H9 (cell line): ENCODE measurements at regions not wholly inside any gene's neighbourhood (a gene's known extent, or its start where the extent isn't known, plus 50 kb on each side); places are given as distances from the start of the nearest gene placed in this dataset.

Experiments
- DNase-seq: peaks from one replicate; pipeline ENCODE4 v3.0.0-alpha.2; 2017
- H2AFZ ChIP-seq: one replicate; pipeline ENCODE4 v1.6.1; 2013; ENCODE audit warnings: mild to moderate bottlenecking, low read length, control low read depth, moderate library complexity
- H2AK5ac ChIP-seq: 2 replicates; pipeline ENCODE4 v1.6.1; 2013; ENCODE audit warnings: low read length, control low read depth, mixed read lengths; ENCODE audit not compliant: insufficient read length
- H2BK120ac ChIP-seq: one replicate; pipeline ENCODE4 v1.6.1; 2013; ENCODE audit warnings: low read depth, mild to moderate bottlenecking, low read length, control low read depth, inconsistent platforms; ENCODE audit not compliant: poor library complexity, severe bottlenecking
- H2BK12ac ChIP-seq: 2 replicates; pipeline ENCODE4 v1.6.1; 2013; ENCODE audit warnings: low read length, control low read depth, mixed read lengths, low read depth; ENCODE audit not compliant: insufficient read length
- H2BK15ac ChIP-seq: 2 replicates; pipeline ENCODE4 v1.6.1; 2013; ENCODE audit warnings: low read depth, low read length, control low read depth
- H2BK20ac ChIP-seq: one replicate; pipeline ENCODE4 v1.6.1; 2013; ENCODE audit warnings: low read depth, mild to moderate bottlenecking, low read length, control low read depth, inconsistent platforms; ENCODE audit not compliant: poor library complexity, severe bottlenecking
- H2BK5ac ChIP-seq: 2 replicates; pipeline ENCODE4 v1.6.1; 2013; ENCODE audit warnings: low read length, control low read depth, mixed read lengths; ENCODE audit not compliant: insufficient read length
- H3K14ac ChIP-seq: 2 replicates; pipeline ENCODE4 v1.6.1; 2013; ENCODE audit warnings: low read length, control low read depth; ENCODE audit not compliant: insufficient read depth
- H3K18ac ChIP-seq: 2 replicates; pipeline ENCODE4 v1.6.1; 2013; ENCODE audit warnings: low read depth, mild to moderate bottlenecking, mixed read lengths, low read length, control low read depth; ENCODE audit not compliant: insufficient read length
- H3K23ac ChIP-seq: 2 replicates; pipeline ENCODE4 v1.6.1; 2013; ENCODE audit warnings: low read length, control low read depth, mixed read lengths, low read depth; ENCODE audit not compliant: insufficient read length
- H3K23me2 ChIP-seq: 2 replicates; pipeline ENCODE4 v1.6.1; 2013; ENCODE audit warnings: low read depth, mild to moderate bottlenecking, mixed read lengths, low read length, control low read depth; ENCODE audit not compliant: insufficient read length, poor library complexity, severe bottlenecking
- H3K27ac ChIP-seq: 2 replicates; pipeline ENCODE4 v1.5.1; 2013; ENCODE audit warnings: low read length, control low read depth, mixed read lengths, low read depth; ENCODE audit not compliant: insufficient read length
- H3K27me3 ChIP-seq: 2 replicates; pipeline ENCODE4 v1.6.1; 2013; ENCODE audit warnings: low read length, control low read depth, inconsistent platforms; ENCODE audit not compliant: insufficient read depth
- H3K4ac ChIP-seq: 2 replicates; pipeline ENCODE4 v1.6.1; 2013; ENCODE audit warnings: low read depth, mild to moderate bottlenecking, control low read depth, inconsistent platforms, low read length, moderate library complexity
- H3K4me1 ChIP-seq: 2 replicates; pipeline ENCODE4 v1.6.1; 2013; ENCODE audit warnings: low read length, control low read depth, inconsistent platforms; ENCODE audit not compliant: insufficient read depth
- H3K4me2 ChIP-seq: 2 replicates; pipeline ENCODE4 v1.6.1; 2013; ENCODE audit warnings: low read length, control low read depth, mixed read lengths; ENCODE audit not compliant: insufficient read length, insufficient read depth
- H3K56ac ChIP-seq: 2 replicates; pipeline ENCODE4 v1.6.1; 2013; ENCODE audit warnings: low read depth, mild to moderate bottlenecking, mixed read lengths, low read length, control low read depth; ENCODE audit not compliant: insufficient read length
- H3K79me1 ChIP-seq: 2 replicates; pipeline ENCODE4 v1.6.1; 2013; ENCODE audit warnings: low read depth, mild to moderate bottlenecking, moderate library complexity, low read length, control low read depth, inconsistent platforms; ENCODE audit not compliant: insufficient read depth, poor library complexity, severe bottlenecking
- H3K79me2 ChIP-seq: 2 replicates; pipeline ENCODE4 v1.6.1; 2013; ENCODE audit warnings: low read length, control low read depth, inconsistent platforms; ENCODE audit not compliant: insufficient read depth
- H3K9ac ChIP-seq: 2 replicates; pipeline ENCODE4 v1.6.1; 2013; ENCODE audit warnings: low read length, control low read depth, mixed read lengths; ENCODE audit not compliant: insufficient read length; ENCODE audit errors: extremely low read depth
- H3K9me3 ChIP-seq: one replicate; pipeline ENCODE4 v1.6.1; 2013; ENCODE audit warnings: low read depth, low read length, inconsistent platforms; ENCODE audit not compliant: control insufficient read depth
- H3T11ph ChIP-seq: one replicate; pipeline ENCODE4 v1.6.1; 2013; ENCODE audit warnings: mild to moderate bottlenecking, low read length, control low read depth, inconsistent platforms
- H4K20me1 ChIP-seq: one replicate; pipeline ENCODE4 v1.6.1; 2013; ENCODE audit not compliant: control insufficient read depth, insufficient read length, insufficient read depth
- H4K5ac ChIP-seq: 2 replicates; pipeline ENCODE4 v1.6.1; 2013; ENCODE audit warnings: low read depth, mild to moderate bottlenecking, mixed read lengths, low read length, control low read depth; ENCODE audit not compliant: insufficient read length
- H4K8ac ChIP-seq: replicated peaks from 2 replicates; pipeline ENCODE4 v1.6.1; 2013; ENCODE audit warnings: low read length, control low read depth, mixed read lengths, low read depth; ENCODE audit not compliant: insufficient read length
- H4K91ac ChIP-seq: 2 replicates; pipeline ENCODE4 v1.6.1; 2013; ENCODE audit warnings: low read depth, mild to moderate bottlenecking, moderate library complexity, mixed read lengths, low read length, control low read depth; ENCODE audit not compliant: insufficient read length
- H3K27ac Mint-ChIP-seq, 3 experiments: 2 replicates in 2 of 3; 3 replicates in 1 of 3; pipeline ENCODE4 v1.8.0; 2020 to 2021; ENCODE audit warnings: mixed read lengths in 3 of 3, mild to moderate bottlenecking in 1 of 3, moderate library complexity in 1 of 3
- H3K27me3 Mint-ChIP-seq: 2 replicates; pipeline ENCODE4 v1.8.0; 2021; ENCODE audit warnings: low read depth, mild to moderate bottlenecking, moderate library complexity, mixed read lengths
- H3K36me3 Mint-ChIP-seq, 3 experiments: 2 replicates in 2 of 3; 3 replicates in 1 of 3; pipeline ENCODE4 v1.8.0; 2020 to 2021; ENCODE audit warnings: low read depth in 3 of 3, mixed read lengths in 3 of 3; ENCODE audit not compliant: insufficient read depth in 1 of 3
- H3K4me1 Mint-ChIP-seq, 2 experiments: 2 replicates each; pipeline ENCODE4 v1.8.0; 2020; ENCODE audit warnings: mixed read lengths in 2 of 2
- H3K4me3 Mint-ChIP-seq, 2 experiments: 2 replicates in 1 of 2; 3 replicates in 1 of 2; pipeline ENCODE4 v1.8.0; 2020 to 2021; ENCODE audit warnings: mild to moderate bottlenecking in 2 of 2, mixed read lengths in 2 of 2, moderate library complexity in 1 of 2
- H3K9me3 Mint-ChIP-seq, 2 experiments: 2 replicates in 1 of 2; 3 replicates in 1 of 2; pipeline ENCODE4 v1.8.0; 2020; ENCODE audit warnings: mild to moderate bottlenecking in 2 of 2, mixed read lengths in 2 of 2, moderate library complexity in 1 of 2
- WGBS: extraction: QIAGEN DNeasy Blood & Tissue Kit; methylation state at CpG from one replicate; pipeline ENCODE4 v1.1.7; 2013; ENCODE audit warnings: missing lambda C conversion rate, low lambda C conversion rate, mixed read lengths; ENCODE audit not compliant: insufficient read length; ENCODE audit errors: extremely low coverage; 5-methylcytosine and 5-hydroxymethylcytosine counted together
- TF ChIP-seq, protein P1 (sequence below): fragments of 200-600 bp; sonication (generic); conservative IDR thresholded peaks from 3 replicates; pipeline ENCODE4 v1.8.0; 2021; ENCODE audit warnings: antibody characterized with exemption, mild to moderate bottlenecking

DNA sequence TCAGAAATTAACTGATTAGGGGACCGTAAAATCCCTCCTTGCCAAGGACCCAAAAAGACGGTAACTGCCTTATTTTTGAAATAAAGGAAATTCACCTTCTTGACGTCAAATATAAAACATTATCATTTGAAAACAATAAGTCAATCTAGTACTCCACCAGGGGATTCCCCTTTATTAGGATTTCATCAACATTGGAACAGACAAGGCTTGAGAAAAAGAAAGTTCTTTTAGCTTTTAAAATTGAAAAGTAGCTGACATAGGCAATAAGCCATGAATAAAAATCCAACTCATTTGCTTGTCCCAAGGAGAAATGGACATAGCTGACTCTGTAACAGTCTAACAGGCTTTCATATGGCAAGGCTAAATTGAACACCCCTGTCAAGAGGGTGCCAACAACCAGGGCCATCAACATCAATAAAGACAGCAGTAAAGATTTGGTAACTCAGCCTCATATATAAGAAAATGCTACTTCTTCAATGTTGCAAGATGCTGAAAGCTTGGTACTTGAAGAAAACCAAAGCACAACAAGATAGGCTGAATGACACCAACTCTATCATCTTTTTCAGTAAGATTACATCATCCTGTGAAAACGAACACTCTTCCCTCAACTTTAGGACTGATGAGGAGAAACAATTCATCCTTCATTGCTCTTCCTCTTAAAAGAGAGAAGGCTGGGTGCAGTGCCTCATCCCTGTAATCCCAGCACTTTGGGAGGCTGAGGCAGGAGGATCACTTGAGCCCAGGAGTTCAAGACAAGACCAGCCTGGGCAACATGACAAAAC lies 121.0 kb upstream of the PRDM1 start:
- Mint-ChIP-seq H3K27me3 (peaks cover 2% of the 10 kb centered on the region), H3K9me3 (no peaks in the 10 kb centered on the region), H3K4me1 (peaks cover 9 to 12% of the 10 kb centered on the region in 2 experiments; a peak in 3 of 4 replicates), H3K36me3 (no peaks in the 10 kb centered on the region; a peak in 1 of 7 replicates), H3K27ac (no peak overlapping the region), H3K4me3 (no peak overlapping the region)
- Histone ChIP-seq H2AFZ (no peak overlapping the region), H2BK15ac (no peak overlapping the region), H3K9ac (no peak overlapping the region), H3K4ac (no peak overlapping the region), H3T11ph (no peak overlapping the region), H3K27me3 (no peaks in the 10 kb centered on the region), H3K79me2 (no peaks in the 10 kb centered on the region), H2BK12ac (no peak overlapping the region), H4K20me1 (no peaks in the 10 kb centered on the region), H3K9me3 (no peaks in the 10 kb centered on the region), H3K23ac (no peak overlapping the region), H3K27ac (no peak overlapping the region), H3K18ac (no peak overlapping the region), H2BK5ac (no peak overlapping the region), H3K79me1 (no peaks in the 10 kb centered on the region), H2AK5ac (no peak overlapping the region), H3K23me2 (no peaks in the 10 kb centered on the region), H3K4me2 (no peak overlapping the region), H4K5ac (no peak overlapping the region), H3K56ac (no peak overlapping the region), H2BK20ac (no peak overlapping the region), H3K4me1 (no peaks in the 10 kb centered on the region), H3K14ac (no peak overlapping the region), H4K8ac (no peak overlapping the region), H4K91ac (no peak overlapping the region), H2BK120ac (no peak overlapping the region)
- no CpG with 5 or more reads among the region's 4 CpGs for WGBS
- no peak for DNase-seq
- TF ChIP-seq, protein P1, sequence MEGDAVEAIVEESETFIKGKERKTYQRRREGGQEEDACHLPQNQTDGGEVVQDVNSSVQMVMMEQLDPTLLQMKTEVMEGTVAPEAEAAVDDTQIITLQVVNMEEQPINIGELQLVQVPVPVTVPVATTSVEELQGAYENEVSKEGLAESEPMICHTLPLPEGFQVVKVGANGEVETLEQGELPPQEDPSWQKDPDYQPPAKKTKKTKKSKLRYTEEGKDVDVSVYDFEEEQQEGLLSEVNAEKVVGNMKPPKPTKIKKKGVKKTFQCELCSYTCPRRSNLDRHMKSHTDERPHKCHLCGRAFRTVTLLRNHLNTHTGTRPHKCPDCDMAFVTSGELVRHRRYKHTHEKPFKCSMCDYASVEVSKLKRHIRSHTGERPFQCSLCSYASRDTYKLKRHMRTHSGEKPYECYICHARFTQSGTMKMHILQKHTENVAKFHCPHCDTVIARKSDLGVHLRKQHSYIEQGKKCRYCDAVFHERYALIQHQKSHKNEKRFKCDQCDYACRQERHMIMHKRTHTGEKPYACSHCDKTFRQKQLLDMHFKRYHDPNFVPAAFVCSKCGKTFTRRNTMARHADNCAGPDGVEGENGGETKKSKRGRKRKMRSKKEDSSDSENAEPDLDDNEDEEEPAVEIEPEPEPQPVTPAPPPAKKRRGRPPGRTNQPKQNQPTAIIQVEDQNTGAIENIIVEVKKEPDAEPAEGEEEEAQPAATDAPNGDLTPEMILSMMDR, result no peak
